Activated CD8-positive, alpha-beta memory T cell treated with anti-CD3 and anti-CD28 coated beads, Interleukin-2, amount 50 U/mL, for 1 hour (primary cell): ENCODE measurements at regions not wholly inside any gene's neighbourhood (a gene's known extent, or its start where the extent isn't known, plus 50 kb on each side); places are given as distances from the start of the nearest gene placed in this dataset.

Experiments used
- DNase-seq: peaks from one replicate; pipeline ENCODE4 v3.0.0-alpha.2; 2020; ENCODE audit errors: extremely low read depth

DNA sequence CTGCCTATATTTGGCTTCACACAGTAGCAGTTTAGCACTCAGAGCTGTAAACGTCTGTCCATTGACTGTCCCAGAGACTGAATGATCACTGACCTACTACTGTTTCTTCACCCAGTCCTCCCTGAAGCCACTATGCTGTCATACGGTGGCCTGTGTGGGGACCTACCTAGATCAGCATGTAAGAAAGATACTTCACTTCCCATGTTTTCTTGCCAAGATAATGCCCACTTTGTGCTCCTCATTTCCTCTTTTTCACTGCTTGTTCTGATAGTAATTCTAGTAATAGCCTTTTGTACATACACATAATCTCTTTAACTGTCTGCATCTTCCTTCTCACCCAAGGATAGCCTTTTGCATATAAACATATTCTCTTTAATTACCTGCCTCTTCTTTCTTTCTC is 109.9 kb upstream of the TIAM2 start:
- DNase-seq = no peak

DNA sequence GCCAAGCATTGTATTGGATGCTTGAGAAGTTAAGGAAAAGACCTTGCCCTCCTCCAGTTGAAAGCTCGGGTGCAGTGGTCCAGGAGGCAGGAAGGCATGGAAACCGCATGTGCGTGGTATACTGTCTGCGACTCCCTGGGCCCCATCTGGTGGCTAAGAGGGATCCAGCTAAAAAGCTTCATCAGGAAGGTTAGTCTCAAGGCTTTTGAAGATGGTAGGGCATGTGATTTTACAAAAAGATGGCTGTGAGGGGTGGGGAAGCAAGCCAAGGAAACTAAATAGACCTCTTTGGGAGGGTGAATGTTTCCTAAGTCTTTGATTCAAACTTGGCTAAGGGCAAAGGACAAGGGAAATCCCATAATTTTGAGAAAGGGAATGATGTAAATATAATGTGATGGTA is 109.1 kb upstream of the TIAM2 start:
- no peak for DNase-seq

- DNase-seq = no peak
Observed at GRCh38 chr6:154886471-154886870, 108.6 kb upstream of the TIAM2 start.

- DNase-seq = no peak
Observed at GRCh38 chr6:154887051-154887450, 108.1 kb upstream of the TIAM2 start.

DNA sequence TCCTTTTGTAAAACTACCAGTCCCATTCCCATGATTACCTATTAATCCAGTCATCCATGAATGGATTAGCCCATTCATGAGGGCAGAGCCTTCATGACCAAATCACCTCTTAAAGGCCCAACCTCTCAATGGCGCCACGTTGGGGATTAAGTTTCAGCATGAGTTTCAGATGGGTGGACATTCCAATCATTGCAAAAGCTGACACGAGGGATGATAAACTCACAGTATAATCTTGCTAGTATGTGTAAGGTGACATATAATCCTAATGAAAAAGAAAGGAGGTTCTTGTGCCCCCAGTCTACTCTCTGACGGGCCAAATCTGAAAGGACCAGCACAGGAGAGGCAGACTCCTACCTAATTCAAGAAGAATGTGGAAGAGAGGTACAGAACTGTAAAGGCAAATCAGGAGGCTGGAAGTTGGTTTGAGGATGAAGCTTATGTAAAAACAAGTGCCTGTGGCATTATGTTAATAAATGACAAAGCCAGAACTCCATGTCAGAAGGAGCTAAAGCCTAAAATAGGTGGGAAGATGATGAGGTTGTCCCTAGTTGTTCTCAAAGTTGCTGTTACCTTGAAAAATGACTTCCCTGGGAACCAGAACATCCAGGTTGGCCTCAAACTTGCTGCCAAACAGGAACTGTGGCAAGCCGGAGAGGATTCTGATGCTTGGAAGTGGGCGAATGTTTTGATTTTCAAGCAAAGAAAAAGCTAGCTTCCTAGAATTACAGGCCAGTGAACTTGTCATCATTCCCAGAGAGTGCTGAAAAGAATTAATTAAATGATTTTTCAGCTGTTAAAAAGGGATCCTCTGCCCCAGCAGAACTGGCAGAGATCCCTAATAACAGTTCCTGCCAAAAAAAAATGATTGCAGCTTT is 106.5 kb upstream of the TIAM2 start:
- no peak for DNase-seq

GRCh38 chr6:154890874-154891273 is 104.2 kb upstream of the TIAM2 start:
- DNase-seq = no peak

GRCh38 chr6:154891901-154892300 is 103.2 kb upstream of the TIAM2 start:
- DNase-seq = no peak

DNA sequence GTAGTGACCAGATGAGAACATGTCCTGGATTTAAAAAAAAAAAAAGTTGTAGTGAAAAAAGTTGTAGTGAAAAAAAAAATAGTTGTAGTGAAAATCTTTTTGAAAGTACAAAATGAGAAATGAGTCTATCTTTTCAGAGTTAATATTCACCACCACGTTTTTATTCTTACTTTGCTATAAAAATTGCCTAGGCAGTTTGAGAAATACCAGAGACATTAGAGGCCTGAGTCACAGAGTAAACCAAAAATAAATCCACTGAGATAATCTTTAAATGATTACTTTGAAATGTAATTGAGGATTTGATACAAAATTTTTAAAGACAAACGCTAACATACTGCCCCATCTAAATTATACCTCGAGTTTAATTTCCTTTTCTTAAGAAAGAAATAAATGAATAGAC is 101.2 kb upstream of the TIAM2 start:
- no peak for DNase-seq

DNA sequence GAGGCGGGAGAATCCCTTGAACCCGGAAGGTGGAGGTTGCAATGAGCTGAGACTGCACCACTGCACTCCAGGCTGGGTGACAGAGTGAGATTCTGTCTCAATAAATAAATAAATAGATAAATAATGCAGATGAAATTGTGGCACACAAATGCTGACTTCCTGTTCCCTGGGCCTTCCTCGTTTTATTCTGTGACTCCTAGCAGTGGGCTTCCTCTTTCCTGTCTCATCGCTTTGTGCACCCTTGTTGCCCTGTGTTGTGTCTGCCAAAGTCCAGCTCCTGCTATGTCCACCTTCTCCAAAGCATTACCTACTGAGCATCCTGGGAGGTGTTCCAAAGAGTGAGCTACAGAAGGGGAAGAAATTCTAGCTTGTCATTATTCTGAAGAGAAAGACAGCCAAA is 100.2 kb upstream of the TIAM2 start:
- DNase-seq = no peak

GRCh38 chr6:154895841-154896240 is 99.3 kb upstream of the TIAM2 start:
- no peak for DNase-seq

DNA sequence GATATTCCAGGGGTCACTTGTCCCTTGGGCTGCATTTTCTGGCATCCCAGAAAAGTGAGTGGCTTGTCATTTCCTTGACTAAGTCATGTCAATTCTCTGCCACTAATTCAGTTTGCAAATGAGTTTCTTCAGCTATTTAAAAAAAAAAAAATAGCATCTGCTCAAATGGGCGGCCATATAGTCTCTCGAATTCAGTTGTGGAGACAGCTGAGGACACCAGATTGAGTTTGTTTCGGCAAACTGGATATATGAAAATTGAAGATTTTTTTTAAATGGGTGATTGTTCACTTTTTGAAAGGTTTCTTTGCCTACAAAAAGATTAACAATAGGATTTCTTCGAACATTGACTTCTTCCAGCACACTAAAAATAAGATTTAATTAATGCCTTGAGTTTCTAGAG is 96.3 kb upstream of the TIAM2 start:
- DNase-seq = no peak

- no peak for DNase-seq
Observed at GRCh38 chr6:154899824-154900463, 95.2 kb upstream of the TIAM2 start.

- DNase-seq = no peak
Observed at GRCh38 chr6:154901876-154902552, 93.1 kb upstream of the TIAM2 start.

DNA sequence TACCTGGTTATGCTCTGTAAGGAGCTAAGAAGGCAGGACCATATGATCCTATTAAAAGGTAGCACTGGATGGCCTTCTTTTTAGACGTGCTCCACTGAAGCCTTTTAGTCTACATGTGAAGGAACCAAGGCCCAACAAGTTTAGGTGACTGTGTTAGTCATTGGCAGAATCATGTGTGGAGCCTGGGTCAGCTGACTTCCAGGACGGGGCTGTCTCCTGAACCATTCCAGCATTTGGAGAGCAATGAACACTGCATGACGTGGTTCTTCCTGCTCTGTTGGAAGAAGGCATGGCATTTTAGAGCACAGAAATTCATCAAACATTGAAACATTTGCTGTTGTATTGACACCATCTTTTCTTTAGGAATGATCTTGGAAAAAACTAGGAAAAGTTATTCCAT is 87.8 kb upstream of the TIAM2 start:
- DNase-seq = no peak

- no peak for DNase-seq
Observed at GRCh38 chr6:154908723-154909122, 86.4 kb upstream of the TIAM2 start.

GRCh38 chr6:154909311-154909710 is 85.8 kb upstream of the TIAM2 start:
- DNase-seq = no peak

- no peak for DNase-seq
Observed at GRCh38 chr6:154909821-154910220, 85.3 kb upstream of the TIAM2 start.

DNA sequence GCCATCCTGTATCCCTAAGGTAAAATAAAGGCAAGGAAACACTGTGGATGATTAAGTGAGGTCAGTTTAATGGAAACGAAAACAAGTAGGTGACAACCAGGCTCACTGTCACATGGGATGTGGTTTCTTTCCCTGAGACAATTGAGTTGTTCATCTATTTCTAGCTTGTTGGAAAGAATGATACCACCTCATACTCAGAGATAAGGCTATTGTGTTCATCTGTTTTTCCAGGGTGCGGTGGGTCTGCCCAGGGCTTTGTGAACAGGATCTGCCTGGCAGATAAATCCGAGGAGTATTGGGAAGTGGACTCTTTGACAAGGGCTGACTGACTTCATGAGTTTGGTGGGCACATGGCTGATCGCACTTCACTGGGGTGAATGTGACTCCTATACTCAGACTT is 80.8 kb upstream of the TIAM2 start:
- no peak for DNase-seq

- DNase-seq = no peak
Observed at GRCh38 chr6:154916857-154917256, 78.3 kb upstream of the TIAM2 start.

- no peak for DNase-seq
Observed at GRCh38 chr6:154917941-154918340, 77.2 kb upstream of the TIAM2 start.

DNA sequence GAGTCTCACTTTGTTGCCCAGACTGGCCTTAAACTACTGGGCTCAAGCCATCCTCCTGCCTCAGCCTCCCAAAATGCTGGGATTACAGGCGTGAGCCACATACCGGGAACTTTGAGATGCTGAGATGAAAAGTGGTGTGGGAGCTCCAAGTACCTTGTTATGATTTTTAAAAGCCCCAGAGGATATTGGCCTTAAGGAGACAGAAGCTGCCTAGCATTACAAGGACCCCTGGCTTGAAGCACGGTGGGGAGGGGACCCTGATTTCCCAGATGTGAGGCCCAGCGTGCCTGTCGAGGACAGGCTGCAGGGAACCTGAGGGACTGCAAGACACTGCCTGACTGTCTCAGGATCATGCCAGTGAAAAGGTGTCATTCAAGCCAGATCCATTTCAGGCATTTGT is 75.3 kb upstream of the TIAM2 start:
- DNase-seq = no peak

DNA sequence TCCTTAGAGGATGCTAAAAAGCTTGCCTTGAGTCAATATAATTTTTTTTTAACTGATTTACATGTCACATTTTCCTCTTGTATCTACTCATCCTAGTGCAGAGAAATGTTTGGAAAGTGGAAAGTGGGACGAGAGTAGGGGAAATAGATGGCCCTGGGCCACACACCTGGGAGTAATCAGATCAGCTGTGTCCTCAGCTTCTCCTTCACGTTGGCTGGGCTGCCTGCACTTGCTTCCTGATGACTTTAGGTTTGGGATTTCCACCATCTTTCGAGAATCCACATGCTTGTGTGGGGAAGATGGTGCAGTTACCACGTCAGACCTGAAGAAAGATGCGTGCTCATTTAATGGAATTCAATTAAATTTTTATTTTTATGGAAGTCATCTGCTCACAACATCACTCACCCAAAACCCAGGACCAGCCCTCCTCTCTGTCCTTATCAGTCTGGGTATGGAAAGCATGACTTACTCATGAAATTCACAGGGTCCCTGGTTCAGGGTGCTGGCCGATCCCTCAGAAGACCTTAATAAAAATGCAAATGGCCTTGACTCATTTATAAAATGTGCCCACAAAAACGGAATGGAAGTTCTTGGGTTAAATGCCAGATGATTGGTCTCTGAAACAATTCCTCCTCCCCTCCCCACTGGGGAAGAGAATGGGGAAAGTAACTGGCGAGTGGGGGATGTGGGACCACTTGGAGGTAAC is 74.5 kb upstream of the TIAM2 start:
- DNase-seq = no peak
